SH-SY5Y (cell line): ENCODE measurements at regions not wholly inside any gene's neighbourhood (a gene's known extent, or its start where the extent isn't known, plus 50 kb on each side); places are given as distances from the start of the nearest gene placed in this dataset.

Source experiments
- GATA2 ChIP-seq: IDR thresholded peaks from 2 replicates; pipeline ENCODE4 v1.6.1; 2011; ENCODE audit warnings: mild to moderate bottlenecking, low read depth, low read length
- GATA3 ChIP-seq: IDR thresholded peaks from 2 replicates; pipeline ENCODE4 v1.6.1; 2011; ENCODE audit warnings: low read depth, mild to moderate bottlenecking, low read length, moderate library complexity

DNA sequence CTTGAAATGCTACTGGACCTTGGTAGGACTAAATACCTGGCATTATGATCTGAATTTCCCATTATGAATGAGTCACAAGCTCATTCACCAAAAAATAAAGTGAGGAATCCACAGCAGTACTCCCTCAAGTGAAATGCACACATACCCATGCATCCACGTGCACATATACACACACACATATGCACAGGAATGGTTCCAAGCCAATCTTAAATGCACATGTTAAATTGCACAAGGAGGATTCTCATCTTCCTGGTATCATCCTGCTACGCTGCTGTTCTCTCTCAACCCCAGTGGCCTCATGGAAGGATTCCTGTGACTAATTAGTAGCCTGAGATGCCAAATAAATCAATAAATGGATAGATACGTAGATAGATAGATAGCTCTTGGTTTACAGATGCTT lies 132.1 kb upstream of the KLF12 start:
- TF ChIP-seq GATA2, result no peak
- no peak for TF ChIP-seq GATA3
